ENCODE measurements at regions not wholly inside any gene's neighbourhood (a gene's known extent, or its start where the extent isn't known, plus 50 kb on each side); places are given as distances from the start of the nearest gene placed in this dataset.

GRCh38 chr2:137801228-137801627, 163.0 kb upstream of the HNMT start:
- Mint-ChIP-seq H3K36me3 (ENCODE audit: low read depth) (no peaks in the 10 kb centered on the region), H3K27me3 (no peaks in the 10 kb centered on the region), H3K4me1 (ENCODE audit: low read depth) (no peaks in the 10 kb centered on the region), H3K9me3 (peaks cover 8% of the 10 kb centered on the region), H3K4me3 (no peak overlapping the region), H3K27ac (no peak overlapping the region)
- H3K9me3 ChIP-seq (ENCODE audit: control insufficient read depth in 1 of 2, insufficient read depth in 1 of 2, low read length in 2 of 2), result peaks cover 0 to 7% of the 10 kb centered on the region in 2 experiments
- ATAC-seq (ENCODE audit: poor library complexity), result no peak
- H3K4me3 ChIP-seq (ENCODE audit: low read length), result no peak overlapping the region
- H3K27ac ChIP-seq (ENCODE audit: low read depth in 1 of 2, low read length in 2 of 2), result no peak overlapping the region
- DNase-seq, result no peak
- H3K4me1 ChIP-seq (ENCODE audit: insufficient read depth, low read length), result no peaks in the 10 kb centered on the region
- ChIA-PET POLR2A (no interaction called here), CTCF (no interaction called here)
- intact Hi-C loops (cut with DNase I, micrococcal nuclease), result no loop called here
- H3K27me3 ChIP-seq (ENCODE audit: control insufficient read depth in 1 of 2, insufficient read depth in 2 of 2, low read length in 2 of 2), result no peaks in the 10 kb centered on the region
- TF ChIP-seq, protein P1, sequence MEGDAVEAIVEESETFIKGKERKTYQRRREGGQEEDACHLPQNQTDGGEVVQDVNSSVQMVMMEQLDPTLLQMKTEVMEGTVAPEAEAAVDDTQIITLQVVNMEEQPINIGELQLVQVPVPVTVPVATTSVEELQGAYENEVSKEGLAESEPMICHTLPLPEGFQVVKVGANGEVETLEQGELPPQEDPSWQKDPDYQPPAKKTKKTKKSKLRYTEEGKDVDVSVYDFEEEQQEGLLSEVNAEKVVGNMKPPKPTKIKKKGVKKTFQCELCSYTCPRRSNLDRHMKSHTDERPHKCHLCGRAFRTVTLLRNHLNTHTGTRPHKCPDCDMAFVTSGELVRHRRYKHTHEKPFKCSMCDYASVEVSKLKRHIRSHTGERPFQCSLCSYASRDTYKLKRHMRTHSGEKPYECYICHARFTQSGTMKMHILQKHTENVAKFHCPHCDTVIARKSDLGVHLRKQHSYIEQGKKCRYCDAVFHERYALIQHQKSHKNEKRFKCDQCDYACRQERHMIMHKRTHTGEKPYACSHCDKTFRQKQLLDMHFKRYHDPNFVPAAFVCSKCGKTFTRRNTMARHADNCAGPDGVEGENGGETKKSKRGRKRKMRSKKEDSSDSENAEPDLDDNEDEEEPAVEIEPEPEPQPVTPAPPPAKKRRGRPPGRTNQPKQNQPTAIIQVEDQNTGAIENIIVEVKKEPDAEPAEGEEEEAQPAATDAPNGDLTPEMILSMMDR (IDR thresholded peaks at IDR 0.05), result no peak
- no peaks in the 10 kb centered on the region for H3K36me3 ChIP-seq (ENCODE audit: insufficient read depth, low read length)

DNA sequence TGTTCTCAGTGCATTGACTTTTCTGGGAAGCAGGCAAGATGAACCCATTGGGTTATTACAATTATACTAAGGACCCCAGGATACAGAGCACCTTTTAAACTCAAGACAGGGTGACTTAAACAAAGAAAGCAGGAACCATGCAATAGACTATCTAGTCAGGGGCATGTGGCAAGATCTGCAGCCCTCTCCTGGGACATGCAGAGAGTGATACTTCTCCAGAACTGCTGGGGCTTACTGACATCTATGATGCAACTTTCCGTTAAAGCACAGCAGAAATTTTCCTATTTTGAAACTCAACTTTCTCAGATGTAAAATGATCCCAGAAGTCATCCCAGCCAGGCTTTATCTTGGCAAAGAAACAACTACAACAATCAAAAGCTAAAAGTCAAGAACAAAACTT, 162.2 kb upstream of the HNMT start:
- no peaks in the 10 kb centered on the region for H3K27me3 Mint-ChIP-seq
- DNase-seq (no peak), ATAC-seq (ENCODE audit: poor library complexity) (no peak)
- no peak overlapping the region for H3K4me3 ChIP-seq (ENCODE audit: low read length)
- no peaks in the 10 kb centered on the region for H3K27me3 ChIP-seq (ENCODE audit: control insufficient read depth in 1 of 2, insufficient read depth in 2 of 2, low read length in 2 of 2)
- no peak overlapping the region for H3K27ac Mint-ChIP-seq
- no peak overlapping the region for H3K4me3 Mint-ChIP-seq
- peaks cover 0 to 7% of the 10 kb centered on the region in 2 experiments for H3K9me3 ChIP-seq (ENCODE audit: control insufficient read depth in 1 of 2, insufficient read depth in 1 of 2, low read length in 2 of 2)
- H3K9me3 Mint-ChIP-seq, result peaks cover 8% of the 10 kb centered on the region
- no peaks in the 10 kb centered on the region for H3K4me1 ChIP-seq (ENCODE audit: insufficient read depth, low read length)
- TF ChIP-seq, protein P1 (IDR thresholded peaks at IDR 0.05), result no peak
- no peak overlapping the region for H3K27ac ChIP-seq (ENCODE audit: low read depth in 1 of 2, low read length in 2 of 2)
- ChIA-PET CTCF (no interaction called here), POLR2A (no interaction called here)
- intact Hi-C loops (cut with DNase I, micrococcal nuclease), result no loop called here
- H3K4me1 Mint-ChIP-seq (ENCODE audit: low read depth), result no peaks in the 10 kb centered on the region
- H3K36me3 Mint-ChIP-seq (ENCODE audit: low read depth), result no peaks in the 10 kb centered on the region
- no peaks in the 10 kb centered on the region for H3K36me3 ChIP-seq (ENCODE audit: insufficient read depth, low read length)

DNA sequence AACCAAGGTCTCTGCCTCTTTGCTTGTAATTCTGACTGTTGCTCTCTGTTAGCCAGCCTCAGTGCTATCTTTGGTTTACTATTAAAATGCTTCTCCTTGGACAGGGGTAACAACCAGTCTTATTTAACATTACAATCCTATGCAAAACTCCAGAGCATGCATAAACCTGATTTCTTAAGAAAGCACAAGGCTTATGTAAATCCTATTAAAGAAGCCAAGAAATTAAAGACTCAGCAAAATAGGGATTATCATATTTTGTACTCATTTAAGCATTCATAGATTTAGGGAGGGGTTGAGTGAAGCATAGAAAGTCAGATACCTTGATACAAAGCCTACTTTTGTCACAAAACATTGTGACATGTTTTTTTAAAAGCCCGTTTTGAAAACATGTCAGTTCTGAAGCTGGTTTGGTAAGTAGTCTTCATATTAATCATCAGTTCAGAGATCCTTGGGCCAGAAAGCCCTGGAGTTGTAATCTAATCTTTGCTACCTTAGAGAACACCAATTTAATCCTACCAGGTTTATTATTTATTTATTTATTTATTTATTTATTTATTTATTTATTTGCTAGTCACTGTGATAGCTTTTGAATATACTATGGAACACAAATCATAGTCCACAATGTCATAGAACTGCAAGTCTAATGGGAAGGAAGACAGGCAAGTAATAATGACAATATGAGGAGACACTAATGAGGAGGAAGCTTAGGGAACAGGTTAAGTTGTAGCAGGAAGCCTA, 158.0 kb upstream of the HNMT start:
- Mint-ChIP-seq H3K27me3 (no peaks in the 10 kb centered on the region), H3K27ac (no peak overlapping the region), H3K36me3 (ENCODE audit: low read depth) (no peaks in the 10 kb centered on the region), H3K4me1 (ENCODE audit: low read depth) (no peaks in the 10 kb centered on the region), H3K4me3 (no peak overlapping the region), H3K9me3 (peaks cover 5% of the 10 kb centered on the region)
- Histone ChIP-seq H3K36me3 (ENCODE audit: insufficient read depth, low read length) (no peaks in the 10 kb centered on the region), H3K9me3 (ENCODE audit: control insufficient read depth in 1 of 2, insufficient read depth in 1 of 2, low read length in 2 of 2) (no peaks in the 10 kb centered on the region), H3K27me3 (ENCODE audit: control insufficient read depth in 1 of 2, insufficient read depth in 2 of 2, low read length in 2 of 2) (no peaks in the 10 kb centered on the region), H3K4me1 (ENCODE audit: insufficient read depth, low read length) (no peaks in the 10 kb centered on the region), H3K27ac (ENCODE audit: low read depth in 1 of 2, low read length in 2 of 2) (no peak overlapping the region), H3K4me3 (ENCODE audit: low read length) (no peak overlapping the region)
- no peak for ATAC-seq (ENCODE audit: poor library complexity)
- no peak for DNase-seq
- POLR2A ChIA-PET, result no interaction called here
- TF ChIP-seq, protein P1 (IDR thresholded peaks at IDR 0.05), result no peak
- intact Hi-C loops (cut with DNase I, micrococcal nuclease), result no loop called here
- CTCF ChIA-PET, result interaction anchor here (0.9 kb wide), 1 partner anchor 30 kb away, joined by 3 read pairs; no protein-coding TSS in a partner anchor

Data from CD4-positive, alpha-beta T cell (primary cell).